HG03039 (cell line): ENCODE measurements at regions not wholly inside any gene's neighbourhood (a gene's known extent, or its start where the extent isn't known, plus 50 kb on each side); places are given as distances from the start of the nearest gene placed in this dataset.

Experiments
- ATAC-seq: cut with Tn5 transposase; IDR thresholded peaks from one replicate; pipeline ENCODE4 v1.9.1; 2021; ENCODE audit warnings: mild to moderate bottlenecking, moderate library complexity; ENCODE audit not compliant: unreplicated experiment

GRCh38 chr13:67877031-67877430 is 646.9 kb upstream of the PCDH9 start:
- ATAC-seq = no peak

GRCh38 chr13:67867206-67867605 is 637.1 kb upstream of the PCDH9 start:
- no peak for ATAC-seq

DNA sequence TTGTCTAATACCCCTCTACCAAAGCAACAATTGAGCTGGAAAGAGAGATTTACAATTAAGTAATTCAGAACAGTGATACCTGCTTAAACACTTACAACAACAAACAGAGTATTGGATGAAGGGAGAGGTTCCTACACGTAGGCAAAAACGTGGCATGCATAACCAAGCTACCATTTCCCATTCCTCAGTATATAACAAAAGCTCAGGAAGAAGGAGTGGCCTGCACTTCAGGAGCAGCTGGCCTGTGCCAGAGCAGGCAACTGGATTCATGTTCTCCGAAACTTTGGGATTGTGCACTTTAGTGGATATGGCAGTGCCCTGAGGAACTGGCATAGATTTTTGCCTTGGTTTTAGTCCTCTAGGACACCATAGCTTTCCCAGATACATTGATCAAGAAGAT is 630.2 kb upstream of the PCDH9 start:
- no peak for ATAC-seq

DNA sequence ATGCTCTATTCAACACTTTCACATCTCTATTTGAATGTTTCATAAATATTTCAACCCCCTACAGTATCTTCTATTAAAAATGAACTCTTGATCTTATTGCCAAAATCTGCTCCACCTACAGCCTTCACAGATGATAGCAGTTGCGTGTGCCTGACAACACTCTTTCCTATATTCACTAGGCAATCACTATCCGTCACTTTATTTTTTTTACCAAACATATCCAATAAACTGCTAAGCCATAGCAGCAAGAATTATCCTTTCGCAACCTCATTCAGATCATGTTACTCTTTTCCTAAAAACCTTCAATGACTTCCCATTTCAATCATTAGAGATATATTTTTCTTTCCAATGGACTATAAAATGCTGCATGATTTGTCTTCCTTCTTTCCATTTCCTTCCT is 629.8 kb upstream of the PCDH9 start:
- no peak for ATAC-seq

GRCh38 chr13:67857581-67858310 is 627.6 kb upstream of the PCDH9 start:
- no peak for ATAC-seq

GRCh38 chr13:67856955-67857354 is 626.8 kb upstream of the PCDH9 start:
- ATAC-seq = no peak

DNA sequence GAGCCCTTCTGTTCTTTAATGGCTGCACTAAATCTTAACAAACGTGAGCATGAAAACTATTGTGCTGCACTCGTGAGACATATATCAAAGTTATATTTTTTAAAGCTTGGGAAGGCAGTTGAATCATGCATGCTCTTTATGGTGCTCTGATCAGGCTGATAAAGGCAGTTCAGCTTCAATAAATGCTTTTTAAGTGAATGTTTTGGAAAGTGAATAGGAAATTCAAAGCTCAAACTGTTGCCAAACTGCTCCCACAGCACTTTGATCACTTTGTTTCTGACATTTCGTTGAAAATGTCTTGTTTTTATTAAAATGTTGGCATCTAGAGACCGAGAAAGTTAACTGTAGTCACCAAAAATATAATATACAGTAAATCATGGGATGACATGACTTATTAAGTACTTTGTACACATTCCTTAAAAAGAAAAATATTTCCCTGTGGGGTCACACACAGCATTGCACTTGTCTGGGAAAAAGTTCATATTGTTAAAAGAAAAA is 625.7 kb upstream of the PCDH9 start:
- ATAC-seq = no peak

DNA sequence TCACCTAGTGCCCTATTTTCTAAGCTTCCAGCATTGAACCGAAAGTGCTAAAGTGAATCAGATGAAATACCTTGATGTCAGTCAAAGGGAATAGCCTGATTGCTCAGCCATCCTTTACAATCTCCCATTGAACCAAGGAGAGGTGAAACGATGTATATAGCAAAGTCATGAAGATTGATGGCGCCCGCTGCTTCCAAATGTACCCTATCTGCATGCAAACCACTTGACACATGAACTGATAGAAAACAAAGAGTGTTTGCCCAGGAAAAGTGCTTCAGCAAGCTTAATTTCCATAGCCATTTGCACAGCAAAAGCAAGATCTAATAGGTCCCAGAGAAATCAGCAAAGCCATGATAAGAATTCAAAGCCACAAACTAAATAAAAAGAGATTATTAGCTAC is 624.9 kb upstream of the PCDH9 start:
- ATAC-seq = no peak

DNA sequence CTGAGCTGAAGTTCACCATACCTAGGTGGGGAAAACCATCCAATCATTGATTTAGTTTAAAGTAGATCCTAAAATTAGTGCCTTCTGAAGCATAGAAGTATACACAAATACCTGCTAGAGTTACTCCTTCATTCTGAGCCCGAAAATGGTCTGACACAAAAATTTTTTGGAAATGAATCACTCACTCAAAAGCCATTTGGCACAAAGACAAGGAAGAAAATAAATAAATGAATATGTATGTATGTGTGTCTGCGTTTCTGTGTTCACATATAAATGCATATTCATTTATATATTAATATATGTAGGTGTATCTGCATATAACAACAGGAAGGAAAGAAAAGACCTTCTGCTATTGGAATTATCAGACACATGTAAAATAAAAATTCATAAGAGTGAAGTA is 614.4 kb upstream of the PCDH9 start:
- no peak for ATAC-seq

GRCh38 chr13:67841071-67841470 is 610.9 kb upstream of the PCDH9 start:
- no peak for ATAC-seq

- no peak for ATAC-seq
Measured at GRCh38 chr13:67833564-67833963, 603.4 kb upstream of the PCDH9 start.

DNA sequence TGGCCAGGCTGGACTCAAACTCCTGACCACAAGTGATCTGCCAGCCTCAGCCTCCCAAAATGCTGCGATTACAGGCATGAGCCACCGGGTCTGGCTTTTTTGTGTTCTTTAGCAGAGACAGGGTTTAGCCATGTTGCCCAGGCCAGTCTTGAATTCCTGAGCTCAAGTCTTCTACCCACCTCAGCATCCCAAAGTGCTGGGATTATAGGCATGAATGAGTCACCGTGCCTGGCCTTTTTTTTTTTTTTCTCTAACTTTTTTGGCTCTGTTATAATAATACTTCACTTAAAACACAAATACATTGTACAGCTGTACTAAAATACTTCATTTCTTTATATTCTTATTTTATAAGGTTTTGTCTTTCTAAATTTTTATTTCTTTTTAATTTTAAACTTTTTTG is 599.5 kb upstream of the PCDH9 start:
- no peak for ATAC-seq

- ATAC-seq = no peak
Measured at GRCh38 chr13:67827992-67828391, 597.9 kb upstream of the PCDH9 start.

DNA sequence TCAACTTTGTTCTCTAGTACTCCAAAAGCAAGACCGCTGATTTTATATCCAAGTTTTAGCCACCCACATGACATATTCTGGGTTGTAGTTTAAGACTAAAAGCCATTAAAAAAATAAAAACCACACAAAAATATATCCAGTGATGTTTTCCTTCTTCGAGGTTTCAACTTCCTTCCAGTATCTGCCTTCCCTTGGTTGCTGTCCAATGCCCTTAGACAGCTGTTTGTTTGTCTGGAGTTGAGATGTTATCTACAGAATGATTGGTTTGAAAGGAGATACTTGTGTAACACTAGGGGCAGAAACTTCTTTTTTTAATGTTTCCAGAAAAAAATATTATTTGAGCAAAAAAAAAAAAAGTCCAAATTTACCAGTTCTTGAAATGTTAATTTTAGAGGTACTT is 591.5 kb upstream of the PCDH9 start:
- ATAC-seq = no peak

DNA sequence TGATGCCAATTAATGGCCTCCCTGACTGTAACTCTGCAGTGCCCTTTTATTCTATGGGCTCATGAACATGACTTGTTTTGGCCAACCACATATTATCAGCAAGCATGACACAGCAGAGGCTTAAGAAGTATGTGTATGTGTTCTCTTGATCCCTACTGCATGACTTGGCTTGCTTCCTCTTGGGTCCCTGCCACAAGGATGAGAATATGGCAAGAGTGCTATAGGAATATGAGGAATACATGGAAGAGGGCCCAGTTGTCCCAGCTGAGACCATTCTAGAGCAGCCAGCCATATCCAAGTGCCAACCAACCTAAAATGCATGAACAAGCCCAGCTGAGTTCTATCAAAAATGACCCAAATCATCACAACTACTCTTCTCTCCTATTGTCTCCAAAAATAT is 576.7 kb upstream of the PCDH9 start:
- ATAC-seq = no peak

DNA sequence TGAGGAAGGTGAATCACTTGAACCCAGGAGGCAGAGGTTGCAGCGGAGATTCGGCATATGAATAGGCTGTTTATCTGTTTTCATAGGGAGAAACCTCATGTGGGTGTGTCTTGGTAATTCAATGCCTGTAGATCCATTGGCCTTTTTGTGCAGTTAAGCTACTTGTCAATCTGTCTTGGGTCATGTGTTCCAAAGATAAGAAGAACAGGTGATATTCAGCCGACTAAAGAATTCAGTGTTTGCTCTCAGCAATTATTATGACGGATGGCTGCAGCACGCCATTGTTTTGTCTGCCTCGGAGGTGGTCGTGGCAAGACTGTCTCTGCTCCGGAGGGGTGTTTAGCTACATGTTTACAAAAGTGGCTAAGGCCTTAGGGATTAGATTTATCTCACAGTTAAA is 573.0 kb upstream of the PCDH9 start:
- no peak for ATAC-seq

DNA sequence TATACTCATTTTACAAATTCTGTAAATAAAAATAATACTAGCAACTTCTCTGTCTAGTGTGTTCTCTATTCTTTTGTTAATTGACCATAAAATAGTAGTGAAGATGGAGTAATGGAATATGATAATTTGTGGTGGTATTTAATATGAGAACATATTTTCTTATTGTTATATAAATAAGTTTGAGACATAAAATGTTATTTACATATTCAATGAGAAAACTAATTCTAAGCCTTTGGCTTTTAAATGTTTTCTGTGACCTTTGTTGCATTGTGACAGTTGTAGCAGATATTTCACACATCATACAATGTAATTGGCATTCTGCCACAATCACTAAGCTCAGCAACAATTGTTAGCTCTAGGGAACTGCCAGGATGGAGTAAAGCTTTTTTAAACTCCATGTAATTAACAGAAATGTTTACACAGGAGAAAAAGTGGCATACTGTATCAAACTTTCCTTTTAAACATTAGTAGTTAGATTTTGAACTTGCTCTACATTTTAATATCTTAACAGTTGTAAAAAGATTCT is 562.1 kb upstream of the PCDH9 start:
- ATAC-seq = no peak

GRCh38 chr13:67791047-67791446 is 560.9 kb upstream of the PCDH9 start:
- no peak for ATAC-seq

DNA sequence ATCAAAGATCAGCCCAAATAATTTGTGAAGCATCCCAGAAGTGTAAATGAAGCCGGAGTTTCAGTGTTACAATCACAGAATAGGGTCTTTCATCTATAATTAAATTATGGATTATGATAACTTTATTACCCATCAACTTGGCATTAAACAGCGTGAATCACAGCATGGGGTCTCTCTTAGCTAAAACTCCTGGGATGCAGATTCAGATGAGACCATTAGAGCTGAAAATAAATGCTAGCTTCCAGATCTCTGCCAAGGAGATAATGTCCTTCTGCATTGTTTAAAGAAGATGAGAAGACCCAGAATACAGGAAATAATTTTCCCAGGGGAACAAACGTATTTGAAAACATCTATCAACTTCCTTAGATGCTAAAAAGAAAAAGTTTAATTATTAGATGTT is 546.0 kb upstream of the PCDH9 start:
- ATAC-seq = no peak

- no peak for ATAC-seq
Measured at GRCh38 chr13:67775359-67775758, 545.2 kb upstream of the PCDH9 start.

GRCh38 chr13:67772807-67773453 is 542.8 kb upstream of the PCDH9 start:
- ATAC-seq = no peak

DNA sequence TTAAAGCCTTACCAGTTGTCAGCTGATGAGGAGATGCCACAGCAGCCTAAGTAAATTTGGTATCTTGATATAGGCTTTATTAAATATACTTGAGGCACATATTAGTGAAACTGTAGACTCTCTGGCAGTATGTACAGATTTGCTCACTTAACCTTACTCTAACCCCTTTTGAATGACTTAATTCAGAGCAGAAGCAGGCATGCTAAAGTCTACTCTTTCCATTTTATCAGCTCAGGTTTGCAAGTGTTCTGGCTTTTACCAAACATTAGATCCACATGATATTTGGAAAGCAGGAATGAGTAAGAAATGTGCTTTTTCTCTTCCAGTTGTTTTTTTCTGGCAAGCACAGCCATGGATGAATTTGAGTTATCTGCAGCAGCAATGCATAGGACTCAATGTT is 541.0 kb upstream of the PCDH9 start:
- ATAC-seq = no peak

DNA sequence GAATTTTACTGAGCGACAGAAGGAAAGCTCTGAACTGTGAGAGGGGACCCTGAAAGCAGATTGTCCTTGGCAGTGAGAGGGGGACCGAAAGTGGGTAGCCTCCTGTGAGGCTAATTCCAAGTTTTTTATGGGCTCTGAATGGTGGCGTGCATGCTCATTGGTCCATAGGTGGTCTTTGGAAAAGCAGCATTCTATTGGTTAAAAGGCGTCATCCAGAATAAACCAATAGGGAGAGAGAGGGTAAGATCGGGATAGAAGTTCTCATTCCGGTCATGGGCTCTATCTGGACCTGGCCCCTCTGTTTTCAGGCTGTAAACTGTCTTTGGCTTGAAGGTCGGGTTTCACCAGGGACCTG is 539.8 kb upstream of the PCDH9 start:
- ATAC-seq = no peak
